SK-N-SH treated with all-trans-retinoic acid at 6 μM for 48 hours (cell line): ENCODE measurements at regions not wholly inside any gene's neighbourhood (a gene's known extent, or its start where the extent isn't known, plus 50 kb on each side); places are given as distances from the start of the nearest gene placed in this dataset.
"Not testable (repeated sequence)": the region's sequence is repeated elsewhere in the genome, so short reads cannot be mapped to it uniquely, and the experiment has no call there.

Experiments used
- ATAC-seq: fragments of 200-7000 bp; cut with Tn5 transposase; 3 replicates; pipeline ENCODE4 v1.9.1; 2020; ENCODE audit warnings: mild to moderate bottlenecking, moderate library complexity
- ARNTL ChIP-seq: fragments of 450-650 bp; formaldehyde crosslinking; IDR thresholded peaks from 2 replicates; pipeline ENCODE4 v1.5.0; 2020; ENCODE audit warnings: low read depth, mild to moderate bottlenecking, moderate library complexity, borderline replicate concordance
- BACH2 ChIP-seq: fragments of 250-450 bp; sonication (Bioruptor Pico); IDR thresholded peaks from 2 replicates; pipeline ENCODE4 v1.9.0; 2021; ENCODE audit warnings: mild to moderate bottlenecking, borderline replicate concordance
- CREB5 ChIP-seq: fragments of 250-450 bp; sonication (Bioruptor Pico); IDR thresholded peaks from 2 replicates; pipeline ENCODE4 v1.5.1; 2020; ENCODE audit warnings: low read depth, mild to moderate bottlenecking, moderate library complexity
- CSDC2 ChIP-seq: fragments of 250-450 bp; sonication (Bioruptor Pico); IDR thresholded peaks from 2 replicates; pipeline ENCODE4 v1.5.0; 2020; ENCODE audit warnings: mild to moderate bottlenecking, moderate library complexity
- CSRNP3 ChIP-seq: fragments of 250-450 bp; sonication (Bioruptor Pico); IDR thresholded peaks from 2 replicates; pipeline ENCODE4 v1.5.1; 2021; ENCODE audit warnings: mild to moderate bottlenecking, moderate library complexity
- ESRRG ChIP-seq: fragments of 250-450 bp; sonication (Bioruptor Pico); IDR thresholded peaks from 2 replicates; pipeline ENCODE4 v1.6.1; 2021; ENCODE audit warnings: mild to moderate bottlenecking
- ISL1 ChIP-seq: fragments of 250-450 bp; sonication (Bioruptor Pico); IDR thresholded peaks from 2 replicates; pipeline ENCODE4 v2.1.2; 2022; ENCODE audit warnings: mild to moderate bottlenecking, moderate library complexity
- OSR1 ChIP-seq: fragments of 250-450 bp; sonication (Bioruptor Pico); IDR thresholded peaks from 2 replicates; pipeline ENCODE4 v1.8.0; 2022; ENCODE audit warnings: moderate library complexity, mild to moderate bottlenecking, inconsistent platforms
- PATZ1 ChIP-seq: fragments of 250-450 bp; sonication (Bioruptor Pico); IDR thresholded peaks from 2 replicates; pipeline ENCODE4 v1.8.0; 2020; ENCODE audit warnings: mild to moderate bottlenecking, moderate library complexity, borderline replicate concordance
- POU6F1 ChIP-seq: fragments of 250-450 bp; sonication (Bioruptor Pico); IDR thresholded peaks from 2 replicates; pipeline ENCODE4 v1.8.0; 2021; ENCODE audit warnings: low read depth, mild to moderate bottlenecking, moderate library complexity, borderline replicate concordance
- RARB ChIP-seq: fragments of 250-450 bp; sonication (Bioruptor Pico); IDR thresholded peaks from 2 replicates; pipeline ENCODE4 v1.8.0; 2021; ENCODE audit warnings: mild to moderate bottlenecking, moderate library complexity
- TCF4 ChIP-seq: fragments of 250-450 bp; sonication (Bioruptor Pico); IDR thresholded peaks from 2 replicates; pipeline ENCODE4 v1.8.0; 2021; ENCODE audit warnings: mild to moderate bottlenecking, moderate library complexity, borderline replicate concordance
- TSHZ2 ChIP-seq: fragments of 250-450 bp; sonication (Bioruptor Pico); IDR thresholded peaks from 2 replicates; pipeline ENCODE4 v1.5.0; 2020; ENCODE audit warnings: mild to moderate bottlenecking, moderate library complexity
- ZC3H10 ChIP-seq: fragments of 250-450 bp; sonication (Bioruptor Pico); IDR thresholded peaks from 2 replicates; pipeline ENCODE4 v1.5.1; 2021; ENCODE audit warnings: mild to moderate bottlenecking, moderate library complexity
- ZFP3 ChIP-seq: fragments of 250-450 bp; sonication (Bioruptor Pico); IDR thresholded peaks from 2 replicates; pipeline ENCODE4 v1.5.0; 2020; ENCODE audit warnings: mild to moderate bottlenecking, moderate library complexity
- ZNF70 ChIP-seq: fragments of 450-650 bp; formaldehyde crosslinking; IDR thresholded peaks from 2 replicates; pipeline ENCODE4 v1.5.0; 2020; ENCODE audit warnings: mild to moderate bottlenecking, moderate library complexity
- ZNF8 ChIP-seq: fragments of 450-650 bp; formaldehyde crosslinking; IDR thresholded peaks from 2 replicates; pipeline ENCODE4 v1.5.0; 2020; ENCODE audit warnings: mild to moderate bottlenecking, moderate library complexity

- TF ChIP-seq ESRRG (no peak), CSRNP3 (no peak), ARNTL (CRISPR knock-in tag) (no peak), ZC3H10 (CRISPR knock-in tag) (no peak), RARB (no peak), ZNF8 (no peak), CREB5 (CRISPR knock-in tag) (no peak), ZFP3 (no peak), OSR1 (no peak)
- TF ChIP-seq, all 23 proteins: peak for 0
- no peak for ATAC-seq
Observed at GRCh38 chrX:13448941-13449340, 120.5 kb upstream of the EGFL6 start.

GRCh38 chrX:13441608-13442007 lies 121.8 kb upstream of the ATXN3L start:
- ATAC-seq, result not testable (repeated sequence)

GRCh38 chrX:13440176-13440575 lies 120.3 kb upstream of the ATXN3L start:
- 0 out of 3 replicates have a peak, but pooled peaks have one; percentile 19 for ATAC-seq
- TF ChIP-seq CREB5 (CRISPR knock-in tag) (no peak), BACH2 (CRISPR knock-in tag) (no peak), TCF4 (no peak), PATZ1 (CRISPR knock-in tag) (no peak), ZNF70 (CRISPR knock-in tag) (no peak), TSHZ2 (CRISPR knock-in tag) (no peak), ZFP3 (no peak)

- peak; percentile 66 for ATAC-seq
- peak; percentile 46 for TF ChIP-seq ISL1 (CRISPR knock-in tag)
- no peak for TF ChIP-seq POU6F1
- TF ChIP-seq CREB5 (CRISPR knock-in tag), result 0 out of 2 replicates have a peak, but pooled peaks have one; percentile 36
- TF ChIP-seq CSDC2 (CRISPR knock-in tag), result 0 out of 2 replicates have a peak, but pooled peaks have one; percentile 17
- TF ChIP-seq, all 23 proteins: peak for 3
Observed at GRCh38 chrX:13433298-13433605, 113.4 kb upstream of the ATXN3L start.
